ENCODE measurements at regions not wholly inside any gene's neighbourhood (a gene's known extent, or its start where the extent isn't known, plus 50 kb on each side); places are given as distances from the start of the nearest gene placed in this dataset.

DNA sequence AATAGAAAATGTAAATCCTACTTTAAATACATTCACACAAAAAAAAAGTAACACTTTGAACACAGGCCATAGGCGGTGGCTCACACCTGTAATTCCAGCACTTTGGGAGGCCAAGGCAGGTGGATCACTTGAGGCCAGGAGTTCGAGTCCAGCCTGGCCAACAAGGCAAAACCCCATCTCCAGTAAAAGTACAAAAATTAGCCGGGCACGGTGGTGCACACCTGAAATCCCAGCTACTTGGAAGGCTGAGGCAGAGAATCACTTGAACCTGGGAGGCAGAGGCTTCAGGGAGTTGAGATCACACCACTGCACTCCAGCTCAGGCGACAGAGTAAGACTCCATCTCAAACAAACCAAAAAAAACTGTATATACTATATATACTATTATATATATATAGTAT is 303.6 kb downstream of the BCL11A start:
- ATAC-seq (no peak), DNase-seq (no peak)
- Mint-ChIP-seq H3K4me3 (no peak overlapping the region), H3K4me1 (ENCODE audit: low read depth) (no peaks in the 10 kb centered on the region), H3K27ac (no peak overlapping the region), H3K36me3 (ENCODE audit: low read depth) (no peaks in the 10 kb centered on the region), H3K9me3 (ENCODE audit: insufficient read depth) (no peaks in the 10 kb centered on the region), H3K27me3 (ENCODE audit: low read depth) (peaks cover 2% of the 10 kb centered on the region)
- ChIA-PET POLR2A (no interaction called here), CTCF (no interaction called here)

DNA sequence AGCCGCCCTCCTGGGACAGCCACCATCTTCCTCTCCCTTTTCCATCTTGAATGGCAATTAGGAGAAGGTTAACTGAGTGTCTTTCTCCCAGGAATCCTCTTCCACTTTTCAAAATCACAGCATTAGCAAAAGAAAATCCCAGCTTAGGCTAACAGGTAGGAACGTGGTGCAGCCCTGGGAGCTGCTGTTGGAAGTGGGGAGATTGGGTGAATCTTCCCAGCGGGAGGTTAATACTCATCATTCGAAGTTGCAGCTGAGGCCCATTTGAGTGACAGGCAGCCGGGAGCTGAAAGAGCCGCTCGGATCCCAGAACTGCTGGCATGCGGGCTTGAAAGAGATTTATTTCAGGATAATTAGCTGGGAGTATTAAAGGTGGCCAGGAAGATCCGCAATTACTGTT is 306.0 kb downstream of the BCL11A start:
- H3K36me3 Mint-ChIP-seq (ENCODE audit: low read depth) = no peaks in the 10 kb centered on the region
- DNase-seq (no peak), ATAC-seq (no peak)
- no peaks in the 10 kb centered on the region for H3K4me1 Mint-ChIP-seq (ENCODE audit: low read depth)
- H3K9me3 Mint-ChIP-seq (ENCODE audit: insufficient read depth) = no peaks in the 10 kb centered on the region
- H3K27me3 Mint-ChIP-seq (ENCODE audit: low read depth) = no peaks in the 10 kb centered on the region
- no peak overlapping the region for H3K27ac Mint-ChIP-seq
- POLR2A ChIA-PET = no interaction called here
- no peak overlapping the region for H3K4me3 Mint-ChIP-seq
- CTCF ChIA-PET = no interaction called here

GRCh38 chr2:60246583-60246982 is 306.9 kb downstream of the BCL11A start:
- no peaks in the 10 kb centered on the region for H3K27me3 Mint-ChIP-seq (ENCODE audit: low read depth)
- H3K4me3 Mint-ChIP-seq = no peak overlapping the region
- ChIA-PET CTCF (no interaction called here), POLR2A (interaction anchor here (0.5 kb wide), 1 partner anchor 48 kb away, joined by 3 read pairs; no protein-coding TSS in a partner anchor)
- no peak overlapping the region for H3K27ac Mint-ChIP-seq
- no peaks in the 10 kb centered on the region for H3K9me3 Mint-ChIP-seq (ENCODE audit: insufficient read depth)
- no peaks in the 10 kb centered on the region for H3K4me1 Mint-ChIP-seq (ENCODE audit: low read depth)
- H3K36me3 Mint-ChIP-seq (ENCODE audit: low read depth) = no peaks in the 10 kb centered on the region
- no peak for DNase-seq
- ATAC-seq = no peak

DNA sequence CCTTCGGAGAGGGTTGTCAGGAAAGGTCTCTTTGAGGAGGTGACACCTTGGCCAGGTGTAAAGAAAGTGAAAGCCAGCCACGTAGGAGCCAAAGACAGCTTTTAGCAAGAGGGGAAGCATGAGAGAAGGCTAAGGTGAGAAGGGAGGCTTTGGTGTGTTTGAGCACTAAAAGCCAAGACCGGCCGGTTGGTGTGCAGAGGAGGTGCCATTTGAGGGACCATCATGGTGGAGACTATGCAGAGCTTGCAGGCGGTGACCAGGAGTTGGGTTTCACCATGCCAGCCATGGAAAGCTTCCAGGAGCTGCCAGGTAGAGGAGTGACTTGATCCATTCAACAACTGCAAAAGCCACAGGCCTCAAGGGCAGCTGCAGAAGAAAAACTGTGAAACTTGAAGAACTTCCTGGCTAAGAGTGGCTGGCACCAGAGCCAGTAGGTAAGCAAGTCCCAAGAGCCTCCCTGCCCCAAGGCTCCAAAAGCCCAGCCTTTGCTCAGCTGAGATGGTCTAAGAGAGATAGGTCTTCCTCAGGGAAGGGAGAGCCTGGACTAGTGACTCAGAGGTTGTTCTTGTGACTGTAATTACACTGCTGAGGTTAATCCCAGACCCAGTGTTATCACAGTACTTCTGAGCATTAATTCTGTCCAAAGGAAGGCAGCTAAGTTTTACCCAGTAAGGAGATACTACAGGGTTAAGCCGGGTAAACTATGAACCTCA is 319.0 kb downstream of the BCL11A start:
- H3K4me3 Mint-ChIP-seq = no peak overlapping the region
- no peak overlapping the region for H3K27ac Mint-ChIP-seq
- ChIA-PET CTCF (no interaction called here), POLR2A (no interaction called here)
- peaks cover 8% of the 10 kb centered on the region for H3K9me3 Mint-ChIP-seq (ENCODE audit: insufficient read depth)
- no peak for ATAC-seq
- no peaks in the 10 kb centered on the region for H3K27me3 Mint-ChIP-seq (ENCODE audit: low read depth)
- H3K36me3 Mint-ChIP-seq (ENCODE audit: low read depth) = no peaks in the 10 kb centered on the region
- DNase-seq = no peak
- no peaks in the 10 kb centered on the region for H3K4me1 Mint-ChIP-seq (ENCODE audit: low read depth)

DNA sequence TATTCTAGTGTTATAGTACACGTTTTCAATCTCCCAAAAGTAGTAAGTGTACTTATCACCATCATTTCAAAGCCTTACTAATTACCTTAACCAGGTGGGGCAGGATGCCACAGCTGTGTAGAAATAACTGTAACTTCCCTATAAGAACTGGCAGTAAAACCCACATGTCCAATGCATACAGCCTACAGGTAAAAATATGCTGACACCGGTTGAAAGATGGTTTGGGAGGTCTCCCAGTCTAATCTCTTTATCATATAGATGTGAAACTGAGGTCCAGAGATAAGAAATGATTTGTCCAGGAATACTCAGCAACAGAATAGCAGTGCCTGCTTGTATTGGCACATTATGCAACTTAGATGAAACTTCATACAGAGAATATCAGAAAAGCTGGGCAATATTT is 322.9 kb downstream of the BCL11A start:
- Mint-ChIP-seq H3K9me3 (ENCODE audit: insufficient read depth) (peaks cover 8% of the 10 kb centered on the region), H3K27ac (no peak overlapping the region), H3K27me3 (ENCODE audit: low read depth) (no peaks in the 10 kb centered on the region), H3K4me3 (no peak overlapping the region), H3K36me3 (ENCODE audit: low read depth) (no peaks in the 10 kb centered on the region), H3K4me1 (ENCODE audit: low read depth) (no peaks in the 10 kb centered on the region)
- POLR2A ChIA-PET = no interaction called here
- ATAC-seq (no peak), DNase-seq (no peak)
- CTCF ChIA-PET = no interaction called here

DNA sequence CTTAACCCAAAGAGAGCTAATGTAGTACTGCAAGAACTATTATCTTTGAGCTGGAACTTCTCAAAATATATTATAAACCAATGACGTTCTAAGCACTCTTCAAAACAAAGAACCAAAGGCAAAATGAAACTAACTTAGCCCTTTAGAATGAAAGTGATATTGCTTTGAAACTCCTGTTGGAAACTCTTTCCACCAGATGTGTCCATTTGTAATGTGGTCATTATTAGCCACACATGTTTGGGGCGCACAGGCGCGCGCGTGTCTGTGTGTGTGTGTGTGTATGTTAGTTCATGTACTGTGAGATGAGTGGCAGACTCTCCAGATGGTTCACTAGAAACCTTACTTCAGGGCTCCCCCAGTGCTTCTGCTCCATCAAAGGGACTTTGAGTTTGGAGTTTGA is 323.4 kb downstream of the BCL11A start:
- Mint-ChIP-seq H3K36me3 (ENCODE audit: low read depth) (no peaks in the 10 kb centered on the region), H3K27me3 (ENCODE audit: low read depth) (no peaks in the 10 kb centered on the region), H3K27ac (no peak overlapping the region), H3K4me1 (ENCODE audit: low read depth) (no peaks in the 10 kb centered on the region), H3K9me3 (ENCODE audit: insufficient read depth) (peaks cover 8% of the 10 kb centered on the region), H3K4me3 (no peak overlapping the region)
- ChIA-PET CTCF (no interaction called here), POLR2A (no interaction called here)
- DNase-seq (no peak), ATAC-seq (no peak)

DNA sequence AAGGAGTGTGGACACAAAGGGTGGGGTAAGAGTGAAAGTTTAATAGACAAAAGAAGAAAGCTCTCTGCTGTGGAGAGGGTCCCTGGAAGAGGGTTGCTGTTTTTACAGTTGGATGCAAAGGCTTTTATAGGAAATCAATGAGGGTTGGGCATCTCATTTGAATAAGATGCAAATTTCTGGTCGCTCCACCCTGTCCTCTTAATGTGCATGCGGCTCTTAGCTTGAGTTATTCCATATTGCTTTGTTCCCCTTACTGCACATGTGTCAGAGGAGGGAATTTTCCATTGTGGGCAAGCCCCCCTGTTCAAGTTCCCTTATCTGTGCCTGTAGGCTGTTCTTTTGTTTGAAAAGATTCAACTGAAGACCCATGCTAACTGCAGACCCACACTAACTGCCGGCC is 326.5 kb downstream of the BCL11A start:
- POLR2A ChIA-PET = no interaction called here
- no peaks in the 10 kb centered on the region for H3K4me1 Mint-ChIP-seq (ENCODE audit: low read depth)
- CTCF ChIA-PET = no interaction called here
- H3K27ac Mint-ChIP-seq = no peak overlapping the region
- no peaks in the 10 kb centered on the region for H3K27me3 Mint-ChIP-seq (ENCODE audit: low read depth)
- no peak overlapping the region for H3K4me3 Mint-ChIP-seq
- H3K36me3 Mint-ChIP-seq (ENCODE audit: low read depth) = no peaks in the 10 kb centered on the region
- no peak for DNase-seq
- peaks cover under 1% of the 10 kb centered on the region for H3K9me3 Mint-ChIP-seq (ENCODE audit: insufficient read depth)
- ATAC-seq = no peak

DNA sequence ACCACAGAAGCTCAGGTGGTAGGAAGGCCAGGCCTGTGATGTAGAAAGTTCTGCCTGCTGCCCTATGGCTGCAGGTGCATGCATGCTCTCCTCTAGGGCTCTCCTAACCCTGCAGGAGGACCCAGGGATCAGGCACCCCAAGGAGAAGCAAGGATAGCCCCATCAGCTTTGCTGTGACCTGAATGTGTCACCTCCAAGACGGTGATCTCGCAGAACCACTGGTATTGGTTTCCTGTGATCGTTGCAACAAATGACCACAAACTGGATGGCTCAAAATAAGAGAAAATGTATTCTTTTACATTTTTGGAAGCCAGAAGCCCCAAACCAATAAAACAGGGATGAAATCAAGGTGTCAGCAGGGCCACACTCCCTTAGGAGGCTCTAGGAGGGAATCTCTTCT is 327.3 kb downstream of the BCL11A start:
- Mint-ChIP-seq H3K4me3 (no peak overlapping the region), H3K36me3 (ENCODE audit: low read depth) (no peaks in the 10 kb centered on the region), H3K4me1 (ENCODE audit: low read depth) (no peaks in the 10 kb centered on the region), H3K9me3 (ENCODE audit: insufficient read depth) (no peaks in the 10 kb centered on the region), H3K27me3 (ENCODE audit: low read depth) (no peaks in the 10 kb centered on the region), H3K27ac (no peak overlapping the region)
- DNase-seq (no peak), ATAC-seq (no peak)
- ChIA-PET POLR2A (no interaction called here), CTCF (no interaction called here)

GRCh38 chr2:60223859-60224258 is 329.6 kb downstream of the BCL11A start:
- H3K36me3 Mint-ChIP-seq (ENCODE audit: low read depth) = no peaks in the 10 kb centered on the region
- ATAC-seq (no peak), DNase-seq (no peak)
- POLR2A ChIA-PET = no interaction called here
- CTCF ChIA-PET = no interaction called here
- no peaks in the 10 kb centered on the region for H3K4me1 Mint-ChIP-seq (ENCODE audit: low read depth)
- H3K9me3 Mint-ChIP-seq (ENCODE audit: insufficient read depth) = no peaks in the 10 kb centered on the region
- H3K27me3 Mint-ChIP-seq (ENCODE audit: low read depth) = no peaks in the 10 kb centered on the region
- no peak overlapping the region for H3K4me3 Mint-ChIP-seq
- H3K27ac Mint-ChIP-seq = no peak overlapping the region

- Mint-ChIP-seq H3K4me1 (ENCODE audit: low read depth) (no peaks in the 10 kb centered on the region), H3K27me3 (ENCODE audit: low read depth) (no peaks in the 10 kb centered on the region), H3K9me3 (ENCODE audit: insufficient read depth) (no peaks in the 10 kb centered on the region), H3K27ac (no peak overlapping the region), H3K36me3 (ENCODE audit: low read depth) (no peaks in the 10 kb centered on the region), H3K4me3 (no peak overlapping the region)
- POLR2A ChIA-PET = no interaction called here
- ATAC-seq (no peak), DNase-seq (no peak)
- CTCF ChIA-PET = no interaction called here
Measured at GRCh38 chr2:60221098-60221497, 332.4 kb downstream of the BCL11A start.

DNA sequence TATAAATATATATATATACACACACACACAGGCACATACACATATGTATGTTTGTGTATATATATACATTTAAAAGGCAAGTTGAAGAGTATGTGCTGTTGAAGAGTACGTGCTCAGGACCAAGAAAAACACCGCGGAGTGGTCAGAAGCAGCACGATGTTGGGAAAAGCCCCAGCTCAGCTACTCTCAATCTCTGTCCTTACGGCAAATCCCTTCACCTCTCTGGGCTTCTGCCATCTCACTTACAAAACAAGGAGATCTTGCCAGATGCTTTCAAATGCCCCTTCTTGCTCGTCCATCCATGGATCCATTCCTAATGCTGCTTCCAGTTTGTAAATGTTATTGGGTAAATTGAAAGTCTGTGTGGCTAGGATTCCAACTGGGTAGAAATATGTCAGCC is 333.9 kb downstream of the BCL11A start:
- no peak overlapping the region for H3K27ac Mint-ChIP-seq
- H3K36me3 Mint-ChIP-seq (ENCODE audit: low read depth) = no peaks in the 10 kb centered on the region
- CTCF ChIA-PET = no interaction called here
- POLR2A ChIA-PET = no interaction called here
- H3K4me3 Mint-ChIP-seq = no peak overlapping the region
- H3K4me1 Mint-ChIP-seq (ENCODE audit: low read depth) = no peaks in the 10 kb centered on the region
- H3K9me3 Mint-ChIP-seq (ENCODE audit: insufficient read depth) = no peaks in the 10 kb centered on the region
- ATAC-seq (no peak), DNase-seq (no peak)
- H3K27me3 Mint-ChIP-seq (ENCODE audit: low read depth) = no peaks in the 10 kb centered on the region

GRCh38 chr2:60216452-60216995 is 336.9 kb downstream of the BCL11A start:
- no peak overlapping the region for H3K4me3 Mint-ChIP-seq
- no peaks in the 10 kb centered on the region for H3K36me3 Mint-ChIP-seq (ENCODE audit: low read depth)
- H3K27me3 Mint-ChIP-seq (ENCODE audit: low read depth) = no peaks in the 10 kb centered on the region
- H3K4me1 Mint-ChIP-seq (ENCODE audit: low read depth) = no peaks in the 10 kb centered on the region
- DNase-seq = no peak
- no peaks in the 10 kb centered on the region for H3K9me3 Mint-ChIP-seq (ENCODE audit: insufficient read depth)
- CTCF ChIA-PET = no interaction called here
- POLR2A ChIA-PET = no interaction called here
- no peak for ATAC-seq
- H3K27ac Mint-ChIP-seq = no peak overlapping the region

GRCh38 chr2:60215386-60215901 is 338.0 kb downstream of the BCL11A start:
- no peak overlapping the region for H3K27ac Mint-ChIP-seq
- no peak for DNase-seq
- CTCF ChIA-PET = no interaction called here
- no peaks in the 10 kb centered on the region for H3K4me1 Mint-ChIP-seq (ENCODE audit: low read depth)
- H3K27me3 Mint-ChIP-seq (ENCODE audit: low read depth) = no peaks in the 10 kb centered on the region
- no peak overlapping the region for H3K4me3 Mint-ChIP-seq
- POLR2A ChIA-PET = no interaction called here
- ATAC-seq = no peak
- no peaks in the 10 kb centered on the region for H3K36me3 Mint-ChIP-seq (ENCODE audit: low read depth)
- H3K9me3 Mint-ChIP-seq (ENCODE audit: insufficient read depth) = no peaks in the 10 kb centered on the region

Data from activated CD8-positive, alpha-beta T cell treated with anti-CD3 and anti-CD28 coated beads, Interleukin-2, amount 10 ng/mL, durations not matched to agents 7 days and 5 days (primary cell).